Hematopoietic multipotent progenitor cell treated with erythropoietin and hydrocortisone succinate and interleukin-3 and kit ligand, for 6 days (in vitro differentiated cells): ENCODE measurements at regions not wholly inside any gene's neighbourhood (a gene's known extent, or its start where the extent isn't known, plus 50 kb on each side); places are given as distances from the start of the nearest gene placed in this dataset.
"Not testable (repeated sequence)": the region's sequence is repeated elsewhere in the genome, so short reads cannot be mapped to it uniquely, and the experiment has no call there.

Source experiments
- DNase-seq: peaks from one replicate; pipeline ENCODE4 v3.0.0-alpha.2; 2015

GRCh38 chr3:84275532-84275931 lies 683.3 kb upstream of the CADM2 start:
- DNase-seq, result no peak

- DNase-seq, result no peak
These were observed 681.1 kb upstream of the CADM2 start for GRCh38 chr3:84277562-84278224.

GRCh38 chr3:84292128-84292527 lies 666.7 kb upstream of the CADM2 start:
- no peak for DNase-seq

GRCh38 chr3:84299329-84299728 lies 659.5 kb upstream of the CADM2 start:
- DNase-seq, result no peak

DNA sequence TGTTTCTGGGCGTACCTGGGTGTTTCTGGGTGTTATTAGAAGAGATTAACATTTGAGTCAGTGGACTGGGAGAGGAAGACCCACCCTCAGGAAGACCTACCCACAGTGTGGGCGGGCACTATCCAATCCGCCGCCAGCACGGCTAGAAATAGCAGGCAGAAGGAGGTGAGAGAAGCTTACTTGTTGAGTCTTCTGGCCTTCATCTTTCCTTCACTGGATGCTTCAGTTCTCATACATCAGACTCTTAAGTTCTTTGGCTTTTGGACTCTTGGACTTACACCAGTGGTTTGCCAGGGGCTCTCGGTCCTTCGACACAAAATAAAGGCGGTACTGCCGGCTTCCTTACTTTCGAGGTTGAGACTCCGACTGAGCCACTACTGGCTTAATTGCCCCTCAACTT lies 654.6 kb upstream of the CADM2 start:
- DNase-seq, result no peak

DNA sequence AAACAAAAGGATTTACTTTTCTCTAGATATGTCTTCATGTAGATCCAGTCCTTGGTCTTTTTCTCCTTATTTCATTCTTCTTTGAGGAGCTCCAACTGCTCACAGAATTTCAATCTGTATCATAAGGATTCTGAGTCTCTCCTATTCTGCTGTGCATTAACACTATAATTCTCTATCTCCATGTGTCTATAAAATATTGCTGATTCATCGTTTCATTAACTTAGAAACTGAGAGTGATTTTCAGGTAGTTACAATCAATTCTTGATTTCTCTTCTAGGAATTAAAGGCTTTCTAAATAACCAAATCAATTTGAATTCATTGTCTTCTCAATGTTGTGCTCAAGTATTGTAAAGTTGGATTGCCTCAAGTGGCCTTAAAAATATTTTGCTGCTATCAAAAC lies 651.5 kb upstream of the CADM2 start:
- no peak for DNase-seq

GRCh38 chr3:84308379-84308778 lies 650.4 kb upstream of the CADM2 start:
- DNase-seq, result no peak

GRCh38 chr3:84318273-84318809 lies 640.4 kb upstream of the CADM2 start:
- DNase-seq, result no peak

DNA sequence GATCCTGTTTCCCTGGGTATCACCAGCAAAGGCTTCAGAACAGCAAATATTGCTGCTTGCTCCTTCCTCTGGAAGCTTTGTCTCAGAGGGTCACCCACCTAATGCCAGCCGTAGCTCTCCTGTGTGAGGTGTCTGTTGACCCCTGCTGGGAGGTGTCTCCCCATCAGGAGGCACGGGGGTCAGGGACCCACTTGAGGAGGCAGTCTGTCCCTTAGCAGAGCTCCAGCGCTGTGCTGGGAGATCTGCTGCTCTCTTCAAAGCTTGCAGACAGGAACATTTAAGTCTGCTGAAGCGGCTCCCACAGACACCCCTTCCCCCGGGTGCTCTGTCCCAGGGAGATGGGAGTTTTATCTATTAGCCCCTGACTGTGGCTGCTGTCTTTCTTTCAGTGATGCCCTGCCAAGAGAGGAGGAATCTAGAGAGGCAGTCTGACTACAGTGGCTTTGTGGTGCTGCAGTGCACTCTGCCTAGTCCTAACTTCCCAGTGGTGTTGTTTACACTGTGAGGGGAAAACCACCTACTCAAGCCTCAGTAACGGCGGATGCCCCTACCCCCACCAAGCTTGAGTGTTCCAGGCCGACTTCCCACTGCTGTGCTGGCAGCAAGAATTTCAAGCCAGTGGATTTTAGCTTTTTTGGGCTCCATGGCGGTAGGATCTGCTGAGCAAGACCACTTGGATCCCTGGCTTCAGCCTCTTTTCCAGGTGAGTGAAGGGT lies 593.1 kb upstream of the CADM2 start:
- DNase-seq, result not testable (repeated sequence)
